Skeletal muscle cell (primary cell): ENCODE measurements at regions not wholly inside any gene's neighbourhood (a gene's known extent, or its start where the extent isn't known, plus 50 kb on each side); places are given as distances from the start of the nearest gene placed in this dataset.

Experiments used
- DNase-seq: peaks from one replicate; pipeline ENCODE4 v3.0.0-alpha.2; 2010; ENCODE audit warnings: low read depth
- H3K4me3 ChIP-seq: 2 replicates; pipeline ENCODE4 v1.5.1; 2011; ENCODE audit warnings: low read depth, mild to moderate bottlenecking, control low read depth, low read length, moderate library complexity

DNA sequence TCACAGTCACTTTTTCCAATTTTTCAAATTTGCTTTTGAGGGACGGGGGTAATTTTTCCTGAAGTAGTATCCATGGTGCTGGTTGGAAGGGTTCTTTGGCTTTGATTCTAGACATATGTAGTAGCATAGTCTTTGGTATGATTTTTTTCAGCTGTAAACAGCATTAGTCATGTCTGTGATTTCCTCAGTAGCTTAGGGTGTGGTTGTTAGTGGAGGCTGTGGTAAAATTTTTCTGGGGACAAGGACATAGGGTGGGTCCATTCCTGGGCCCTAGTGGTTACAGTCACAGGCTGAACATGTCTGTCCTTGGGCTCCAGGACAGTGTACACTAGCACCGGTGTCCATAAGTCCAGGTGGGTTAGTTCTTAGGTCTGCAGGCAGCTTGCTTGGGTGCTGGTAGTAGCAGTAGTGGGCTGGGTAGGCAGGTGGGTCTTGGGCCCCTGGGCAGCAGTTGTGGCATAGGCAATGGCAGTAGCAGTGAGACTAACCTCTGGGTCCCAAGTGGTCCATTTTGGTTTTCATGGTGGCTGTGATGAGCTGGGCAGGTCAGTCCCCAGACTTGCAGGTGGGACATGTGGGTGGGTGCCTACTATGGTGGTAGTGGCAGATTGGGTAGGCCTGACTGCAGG is 100.0 kb upstream of the CXCL14 start:
- H3K4me3 ChIP-seq: no peak overlapping the region
- DNase-seq: no peak

DNA sequence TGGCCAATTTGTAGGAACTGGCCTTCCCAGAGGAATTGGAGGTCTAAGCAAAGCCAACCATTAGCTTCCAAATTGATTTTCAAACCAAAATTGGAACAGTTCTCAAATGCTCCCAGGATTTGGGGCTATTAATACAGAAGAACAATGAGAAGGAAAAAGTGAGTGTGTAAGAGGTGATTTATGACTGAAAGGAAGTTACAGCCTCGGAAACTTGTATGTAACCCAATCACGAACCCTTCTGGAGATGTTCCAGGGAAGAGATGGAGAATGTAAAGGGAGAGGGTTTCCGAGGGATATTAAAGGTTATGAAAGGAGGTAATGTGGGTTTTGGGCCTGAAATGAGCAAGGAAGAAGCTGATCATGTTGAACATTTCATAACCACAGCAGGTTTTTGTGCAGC is 93.2 kb upstream of the CXCL14 start:
- no peak for DNase-seq
- no peak overlapping the region for H3K4me3 ChIP-seq

DNA sequence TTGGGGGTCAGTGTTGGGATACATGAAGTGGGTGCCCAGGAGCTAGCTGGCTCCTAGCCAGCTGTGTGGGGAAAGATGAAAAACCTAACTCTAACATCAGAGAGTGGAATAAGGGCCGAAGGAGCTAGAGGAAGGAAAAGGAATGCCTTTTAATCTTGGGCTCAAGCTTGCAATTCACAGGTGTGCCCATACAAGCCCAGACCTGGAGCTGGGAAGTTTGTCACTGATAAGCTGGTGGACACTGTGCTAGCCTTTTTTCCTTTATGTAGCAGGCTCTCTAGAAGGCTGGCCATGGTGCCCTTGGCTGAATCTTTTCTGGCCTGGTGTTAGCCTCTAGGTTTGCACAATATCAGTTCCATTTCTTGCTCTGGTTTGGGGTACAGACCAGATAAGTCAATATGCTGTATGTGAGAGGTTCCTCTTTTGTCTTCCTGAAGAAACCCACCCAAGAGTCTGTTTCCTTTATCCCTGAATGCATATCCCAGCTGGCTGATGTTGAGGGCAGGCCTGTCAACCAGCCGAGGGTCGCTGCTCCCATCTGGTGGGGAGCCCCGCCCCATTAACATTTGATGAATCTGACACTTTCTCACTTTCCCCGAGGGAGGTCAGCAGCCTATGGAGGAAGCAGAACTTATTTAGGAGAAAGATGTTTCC is 92.4 kb upstream of the CXCL14 start:
- H3K4me3 ChIP-seq: no peak overlapping the region
- no peak for DNase-seq

DNA sequence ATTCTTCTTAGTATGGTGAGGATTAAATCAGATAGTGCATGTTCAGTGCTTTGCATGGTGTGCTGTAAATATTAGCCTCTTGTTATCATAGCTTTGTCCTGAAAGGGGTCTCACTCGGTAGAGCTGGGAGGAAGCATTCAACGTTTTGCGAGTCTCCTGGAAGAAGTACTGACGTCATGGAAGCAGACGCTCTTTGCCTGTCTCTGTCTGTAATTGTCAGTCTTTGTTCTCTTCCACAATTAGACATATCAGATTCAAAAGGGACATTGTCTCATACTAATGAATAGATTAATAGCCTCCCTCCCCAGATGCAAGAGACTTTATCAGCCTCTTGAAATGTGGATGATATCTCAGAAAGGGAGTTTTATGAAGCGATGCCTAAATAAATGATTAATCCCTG is 91.8 kb upstream of the CXCL14 start:
- no peak for DNase-seq
- H3K4me3 ChIP-seq: no peak overlapping the region

DNA sequence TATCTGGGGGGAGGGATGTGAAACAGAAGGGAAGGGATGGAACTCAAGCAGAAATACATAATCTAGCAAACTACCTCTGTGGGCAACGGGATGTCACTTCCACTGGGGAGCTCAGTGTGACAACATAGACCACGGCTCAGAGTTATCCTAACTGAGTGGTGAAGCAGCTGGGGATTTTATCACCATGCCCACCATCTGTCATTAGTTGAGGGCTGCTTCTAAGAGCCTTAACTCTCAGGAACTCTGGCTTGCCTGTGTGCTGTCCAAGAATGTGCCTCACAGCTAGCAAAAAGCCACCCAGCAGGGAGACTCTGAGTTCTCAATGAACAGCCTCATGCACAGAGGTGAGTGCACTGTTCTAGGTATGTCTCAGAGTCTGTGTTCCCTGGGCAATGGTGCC is 90.6 kb upstream of the CXCL14 start:
- no peak for DNase-seq
- no peak overlapping the region for H3K4me3 ChIP-seq

DNA sequence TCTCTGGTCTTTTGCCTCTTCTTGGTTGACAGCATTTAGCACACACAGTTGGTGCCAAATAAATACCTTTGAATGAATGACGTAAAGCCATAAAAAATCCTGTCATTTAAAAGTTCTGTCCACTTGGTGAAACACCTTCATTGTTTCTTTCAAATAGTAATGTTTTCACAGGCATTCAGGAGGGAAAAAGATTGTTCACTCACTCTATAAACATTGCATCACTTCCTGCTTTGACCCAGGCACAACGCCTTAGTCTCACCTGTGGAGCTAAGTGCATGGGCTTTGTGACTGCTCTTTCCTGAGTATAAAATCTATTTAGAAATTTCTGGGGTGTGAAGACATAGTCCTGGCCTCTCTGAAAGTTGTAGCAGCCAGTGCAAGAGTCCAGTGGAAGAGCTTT is 88.9 kb upstream of the CXCL14 start:
- DNase-seq: no peak

DNA sequence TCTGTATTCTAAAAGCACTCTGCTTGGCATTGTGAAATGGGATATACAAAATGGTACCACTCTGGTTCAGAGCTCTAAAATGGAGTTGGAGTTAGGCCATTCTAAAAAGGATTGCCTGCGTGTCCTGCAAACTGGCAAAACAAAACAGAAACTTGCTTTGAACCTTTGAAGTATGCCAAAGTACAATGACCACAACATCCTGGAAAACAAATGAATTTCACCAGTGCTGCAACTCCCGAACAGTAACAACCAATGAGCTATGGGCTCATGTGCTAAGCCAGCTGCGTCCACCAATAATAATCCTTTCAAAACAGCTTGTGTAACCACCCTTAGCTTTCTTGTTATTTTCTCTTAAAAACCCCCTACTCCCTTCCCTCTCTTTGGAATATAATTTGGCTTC is 88.4 kb upstream of the CXCL14 start:
- no peak for DNase-seq
- H3K4me3 ChIP-seq: no peak overlapping the region

More for the DNA sequence above, 88.9 kb upstream of the CXCL14 start:
- H3K4me3 ChIP-seq: no peak overlapping the region

DNA sequence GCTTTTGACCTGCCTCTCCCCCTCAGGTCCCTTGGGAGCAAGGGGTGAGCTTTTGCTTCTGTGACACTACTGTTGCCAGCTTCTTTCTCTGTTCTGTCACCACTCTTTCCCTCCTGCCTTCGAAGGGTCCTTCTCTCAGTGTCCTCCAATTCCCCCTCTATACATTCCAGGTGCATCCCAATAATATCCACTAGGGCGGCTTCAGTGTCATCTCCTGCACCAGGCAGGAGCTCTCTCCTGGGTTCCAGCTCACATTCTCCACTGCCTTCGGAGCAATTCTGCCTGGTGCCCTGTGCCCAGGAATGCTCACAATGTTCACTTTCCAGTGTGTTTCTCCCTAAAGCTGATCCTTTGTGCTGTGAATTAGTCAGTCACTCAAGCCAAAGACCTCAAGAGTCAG is 83.9 kb upstream of the CXCL14 start:
- no peak for DNase-seq
- no peak overlapping the region for H3K4me3 ChIP-seq

DNA sequence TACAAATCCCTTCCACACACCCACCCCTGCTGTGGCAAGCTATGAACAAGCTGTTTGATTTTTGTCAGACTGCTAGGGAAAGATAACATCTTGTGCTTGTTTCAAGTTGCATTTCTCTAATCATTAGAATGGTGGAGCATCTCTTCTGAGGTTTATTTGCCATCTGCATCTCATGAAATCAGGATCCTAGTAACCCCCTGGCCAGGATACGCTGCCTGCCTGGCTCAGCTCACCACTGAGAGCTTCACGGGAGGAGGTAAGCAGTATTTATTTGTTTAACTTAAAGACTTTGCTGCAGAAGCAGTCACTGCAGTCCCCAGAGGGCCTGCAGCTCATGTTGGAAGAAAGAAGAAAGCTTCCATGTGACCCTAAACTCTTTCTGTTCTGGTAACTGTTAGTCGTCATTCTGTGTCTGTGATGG is 83.3 kb upstream of the CXCL14 start:
- no peak for DNase-seq
- H3K4me3 ChIP-seq: no peak overlapping the region

DNA sequence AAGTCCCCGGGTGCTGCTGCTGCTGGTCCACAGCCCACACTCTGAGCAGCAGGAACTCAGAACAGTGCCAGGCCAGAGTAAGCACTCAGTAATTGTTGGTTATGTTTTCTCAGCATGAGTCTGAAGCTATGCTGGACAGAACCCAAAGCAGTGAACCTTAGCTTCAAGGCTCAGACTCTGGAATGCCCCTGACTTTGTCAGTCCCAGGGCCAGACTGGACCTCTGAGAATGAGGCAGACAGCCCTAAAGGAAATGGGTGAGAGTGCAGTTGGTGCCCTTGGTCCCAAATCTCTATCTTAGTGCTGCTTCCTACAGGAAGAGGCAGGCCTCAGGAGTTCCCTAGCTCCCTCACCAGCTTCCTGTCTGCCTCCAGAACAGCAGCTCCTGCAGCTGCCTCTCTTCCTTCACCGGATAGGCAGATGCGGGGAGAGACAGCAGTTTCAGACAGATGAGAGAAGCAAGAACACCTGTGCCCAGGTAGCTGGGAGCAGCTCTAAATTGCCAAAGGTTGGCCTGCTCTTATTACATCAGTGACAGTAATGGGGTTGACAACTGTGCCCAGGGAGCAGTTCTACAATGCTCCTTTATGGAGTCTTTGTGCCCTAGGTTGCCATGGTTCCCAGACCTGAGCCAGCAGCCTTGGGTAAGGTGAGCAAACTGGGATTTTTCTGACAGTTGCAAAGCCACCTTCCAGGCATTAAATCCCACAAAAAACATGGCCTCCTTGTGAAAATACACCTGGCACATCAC is 82.2 kb upstream of the CXCL14 start:
- DNase-seq: no peak
- H3K4me3 ChIP-seq: no peak overlapping the region

DNA sequence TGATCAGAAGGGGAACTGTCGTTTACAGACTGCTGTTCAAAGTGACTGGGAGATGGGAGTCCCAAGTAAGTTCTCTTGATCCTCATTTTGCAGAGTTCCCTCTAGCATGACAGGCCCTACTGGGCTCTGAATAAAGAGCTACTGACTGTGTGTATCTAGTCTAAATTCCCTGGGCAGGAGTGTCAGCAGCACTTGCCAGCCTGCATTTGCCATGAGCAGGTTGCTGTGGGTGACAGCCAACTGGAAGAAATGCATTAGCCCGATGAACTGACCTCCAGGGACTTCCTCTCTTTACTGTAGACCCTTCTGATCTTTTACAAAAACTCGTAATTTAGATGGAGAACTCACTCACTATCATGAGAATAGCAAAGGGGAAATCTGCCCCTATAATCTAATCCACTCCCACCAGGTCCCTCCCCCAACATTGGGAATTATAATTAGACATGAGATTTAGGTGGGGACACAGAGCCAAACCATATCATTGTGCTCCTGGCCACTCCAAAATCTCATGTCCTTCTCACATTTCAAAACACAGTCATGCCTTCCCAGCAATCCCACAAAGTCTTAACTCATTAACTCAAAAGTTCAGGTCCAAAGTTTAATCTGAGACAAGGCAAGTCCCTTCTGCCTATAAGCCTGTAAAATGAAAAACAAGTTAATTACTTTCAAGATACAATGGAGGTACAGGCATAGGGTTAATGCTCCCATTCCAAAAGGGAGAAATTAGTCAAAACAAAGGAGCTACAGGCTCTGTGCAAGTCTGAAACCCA is 78.9 kb upstream of the CXCL14 start:
- no peak overlapping the region for H3K4me3 ChIP-seq
- DNase-seq: no peak

DNA sequence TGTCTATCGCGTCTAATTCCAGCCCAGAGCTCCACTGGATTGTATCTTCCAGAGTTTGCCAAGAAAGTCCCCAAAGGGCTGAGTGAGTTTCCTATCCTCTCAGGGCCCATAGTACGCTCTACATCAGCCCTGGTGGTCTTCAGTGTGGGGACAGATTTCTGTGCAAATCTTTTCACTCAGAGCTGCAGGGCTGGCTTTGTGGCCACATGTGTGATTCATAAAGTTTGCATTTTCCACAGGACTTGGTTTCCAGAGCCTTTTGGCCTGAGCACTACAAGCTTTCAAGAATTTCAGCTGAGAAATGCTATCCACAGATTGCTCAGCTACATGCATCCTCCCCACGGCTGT is 76.7 kb upstream of the CXCL14 start:
- DNase-seq: no peak
- no peak overlapping the region for H3K4me3 ChIP-seq

DNA sequence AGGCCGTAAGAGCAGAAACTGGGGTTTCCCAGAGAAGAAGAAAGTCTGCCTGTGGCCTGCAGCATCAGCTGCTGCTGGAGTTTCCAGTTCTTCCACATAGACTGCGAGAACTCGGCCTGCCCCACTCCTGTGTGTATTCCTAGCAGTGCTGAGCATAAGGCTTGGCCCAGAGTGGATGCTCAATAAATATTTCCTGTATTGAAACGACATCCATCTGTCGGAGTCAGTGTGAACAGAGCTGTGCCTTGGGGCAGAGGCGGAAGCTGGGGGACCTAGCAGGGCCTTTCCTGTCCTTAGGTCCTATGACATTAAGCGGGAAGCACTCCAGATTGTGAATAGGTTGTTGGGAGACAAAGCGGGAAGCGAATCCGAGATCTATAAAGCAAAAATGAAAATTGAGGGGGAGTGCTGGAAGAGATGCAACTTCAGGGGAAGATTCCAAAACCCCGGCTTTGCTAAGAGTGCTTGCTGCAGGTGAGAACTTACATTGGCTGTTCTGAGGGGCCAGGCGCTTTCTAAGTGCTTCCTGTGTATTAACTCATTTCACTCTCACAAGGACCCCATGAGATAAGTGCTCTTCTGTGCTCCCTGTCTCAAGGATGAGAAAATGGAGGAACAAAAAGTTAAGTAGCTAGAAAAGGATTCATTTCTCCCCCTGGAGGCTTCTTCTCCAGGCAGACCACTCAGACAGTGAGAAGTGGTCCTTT is 76.1 kb upstream of the CXCL14 start:
- H3K4me3 ChIP-seq: no peak overlapping the region
- DNase-seq: no peak

DNA sequence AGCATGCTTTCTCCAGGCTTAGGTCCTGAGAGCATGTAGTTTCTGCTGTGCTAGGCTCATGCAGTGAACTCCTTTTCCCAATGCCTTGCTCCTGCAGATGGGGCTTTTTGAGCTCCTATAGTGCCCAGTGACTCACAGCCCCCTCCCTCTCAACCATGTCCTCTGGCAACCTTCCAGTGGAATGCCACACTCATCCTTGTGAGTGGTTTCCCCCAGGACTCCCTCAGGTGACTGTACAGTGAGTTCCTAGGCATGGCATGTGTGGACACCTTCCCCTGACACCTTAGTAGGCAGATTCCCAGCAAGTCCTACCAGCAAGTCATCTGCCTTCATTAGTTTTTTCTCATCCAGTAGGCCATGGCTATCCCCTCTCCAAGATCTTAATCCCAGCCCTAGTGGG is 72.4 kb upstream of the CXCL14 start:
- DNase-seq: no peak
- no peak overlapping the region for H3K4me3 ChIP-seq

DNA sequence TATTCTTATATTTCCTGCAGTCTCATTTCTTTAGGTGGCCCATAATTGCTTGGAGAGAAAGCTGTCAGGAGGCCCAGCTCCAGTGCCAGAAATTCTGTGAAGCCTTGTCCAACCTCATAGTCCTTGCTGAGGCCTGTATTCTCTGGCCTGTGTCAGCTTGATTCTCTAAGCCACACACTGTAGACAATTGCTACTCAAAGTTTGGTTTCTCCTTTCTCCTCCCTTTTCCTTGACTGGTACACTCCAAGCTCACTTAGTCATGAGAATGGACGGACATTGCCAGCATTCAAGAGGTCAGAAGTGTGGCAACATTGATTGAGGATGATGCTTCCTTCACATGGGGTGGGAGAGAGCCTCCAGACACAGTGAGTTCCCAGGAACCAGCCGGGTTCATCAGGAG is 71.3 kb upstream of the CXCL14 start:
- DNase-seq: no peak
- H3K4me3 ChIP-seq: no peak overlapping the region

DNA sequence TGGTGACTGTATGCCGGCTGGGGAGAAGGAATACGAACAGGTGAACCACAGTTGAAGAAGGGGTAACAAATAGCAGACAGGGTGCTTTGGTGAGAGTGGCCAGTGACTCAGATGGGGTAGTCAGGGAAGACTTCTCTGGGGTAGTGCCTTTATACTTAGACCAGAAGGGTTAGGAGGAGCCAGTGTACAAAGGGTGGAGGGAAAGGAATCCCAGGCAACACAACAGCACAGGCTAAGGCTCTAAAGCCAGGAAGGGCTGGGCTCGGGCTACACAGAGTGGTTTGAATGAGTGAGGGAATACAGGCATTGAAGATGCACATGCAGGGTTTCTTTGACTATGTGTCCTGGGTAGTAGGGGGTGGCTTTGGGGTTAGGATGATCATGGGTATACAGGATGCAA is 70.6 kb upstream of the CXCL14 start:
- DNase-seq: no peak
- no peak overlapping the region for H3K4me3 ChIP-seq

DNA sequence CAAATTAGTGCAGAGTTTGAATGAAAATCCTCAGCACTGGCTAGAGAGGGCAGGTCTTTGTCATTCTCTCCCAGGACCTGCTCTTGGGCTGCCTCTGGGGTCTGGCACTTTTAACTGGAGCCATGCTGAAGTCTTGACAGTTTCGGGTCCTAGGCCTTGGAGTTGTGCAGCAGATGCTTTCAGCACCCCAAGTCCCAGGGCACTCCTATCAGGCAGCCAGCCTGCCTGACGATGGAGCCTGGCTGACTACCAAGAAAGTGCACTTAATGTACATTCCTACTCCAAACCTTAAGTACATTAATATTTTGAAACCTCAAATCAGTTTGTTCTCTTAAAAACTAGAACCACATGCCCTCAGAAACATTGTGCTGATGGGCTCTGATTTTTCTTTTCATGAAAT is 69.3 kb upstream of the CXCL14 start:
- H3K4me3 ChIP-seq: no peak overlapping the region
- DNase-seq: no peak

DNA sequence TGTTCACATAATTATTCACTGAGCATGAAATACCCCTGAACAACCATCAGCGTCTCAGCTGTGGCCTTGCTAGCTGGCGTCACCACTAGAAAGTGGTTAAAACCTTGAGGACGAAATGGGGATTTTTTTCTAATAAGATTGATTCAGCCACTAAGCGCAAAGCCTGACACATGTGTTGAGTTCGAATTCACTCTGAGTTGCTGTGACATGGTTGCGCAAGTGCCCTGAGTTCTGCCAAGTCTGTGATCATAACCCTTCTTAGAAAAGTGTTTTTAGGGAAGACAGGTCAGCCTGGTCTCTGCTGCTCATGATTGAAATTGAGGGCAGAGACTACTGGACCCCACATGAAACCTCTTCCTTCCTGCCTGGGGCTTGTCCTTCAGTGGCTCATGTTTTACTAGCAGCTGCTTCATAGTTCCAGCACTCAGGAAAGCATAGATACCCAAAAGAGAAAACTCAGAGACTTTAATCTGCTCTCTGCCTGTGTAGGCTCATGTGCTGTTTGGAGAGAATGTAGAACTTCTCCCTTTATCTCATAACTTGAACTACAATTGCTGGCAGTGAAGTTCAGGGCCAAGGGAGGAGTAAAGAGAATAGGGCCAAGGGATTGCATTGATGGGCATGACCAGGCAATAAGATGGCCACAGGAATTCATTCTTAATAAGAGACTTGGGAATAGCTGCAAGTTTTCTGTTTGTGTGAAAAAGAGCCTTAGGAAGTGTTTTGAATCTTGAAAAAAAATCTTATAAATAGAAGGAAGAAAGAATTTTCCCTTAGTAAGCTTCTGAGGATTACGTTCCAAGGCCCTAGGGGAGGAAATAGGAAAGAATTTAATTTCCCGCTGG is 66.8 kb upstream of the CXCL14 start:
- H3K4me3 ChIP-seq: no peak overlapping the region
- DNase-seq: no peak

DNA sequence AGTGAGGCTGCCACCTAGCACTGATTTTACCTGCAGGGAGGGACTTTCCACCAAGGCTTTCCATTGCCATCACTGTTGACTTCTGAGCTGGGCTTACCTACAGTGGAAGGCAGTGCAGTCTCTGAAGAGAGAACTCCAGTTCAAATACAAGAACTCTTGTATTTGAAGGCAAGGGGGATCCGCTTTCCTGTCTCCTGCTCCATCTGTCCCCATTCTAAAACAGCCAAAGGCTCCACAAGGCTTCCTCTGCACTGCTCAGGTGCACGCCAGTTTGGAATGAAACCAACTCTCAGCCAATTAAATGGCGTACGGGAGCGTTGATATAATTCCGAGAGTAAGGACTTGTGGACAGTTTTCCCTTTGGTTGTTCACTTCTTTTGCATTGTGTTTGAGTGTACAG is 66.0 kb upstream of the CXCL14 start:
- no peak for DNase-seq
- no peak overlapping the region for H3K4me3 ChIP-seq
